ENCODE measurements at regions not wholly inside any gene's neighbourhood (a gene's known extent, or its start where the extent isn't known, plus 50 kb on each side); places are given as distances from the start of the nearest gene placed in this dataset.

DNA sequence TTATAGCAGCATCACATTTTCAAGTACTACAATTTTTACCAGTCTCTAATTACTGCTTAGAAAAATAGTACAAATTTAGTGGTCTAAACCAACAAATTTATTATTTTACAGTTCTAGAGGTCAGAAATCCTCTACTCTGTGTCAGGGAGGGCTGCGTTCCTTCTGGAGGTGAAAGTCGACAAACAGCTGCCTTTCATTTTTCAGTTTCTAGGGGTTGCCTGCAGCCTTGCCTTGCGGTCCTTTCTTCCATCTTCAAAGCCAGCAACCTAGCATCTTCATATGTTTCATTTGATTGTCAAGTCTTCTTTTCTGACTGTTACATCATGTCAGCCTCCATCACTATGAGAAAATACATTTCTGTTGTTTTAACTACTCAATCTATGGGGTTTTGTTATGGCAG is 1022.1 kb downstream of the CDH18 start:
- no peak overlapping the region for H3K4me3 ChIP-seq
- peaks cover 3% of the 10 kb centered on the region for H3K9me3 ChIP-seq (replicated peaks)
- no peak for DNase-seq
- H3K36me3 ChIP-seq: no peaks in the 10 kb centered on the region
- TF ChIP-seq, protein P1, sequence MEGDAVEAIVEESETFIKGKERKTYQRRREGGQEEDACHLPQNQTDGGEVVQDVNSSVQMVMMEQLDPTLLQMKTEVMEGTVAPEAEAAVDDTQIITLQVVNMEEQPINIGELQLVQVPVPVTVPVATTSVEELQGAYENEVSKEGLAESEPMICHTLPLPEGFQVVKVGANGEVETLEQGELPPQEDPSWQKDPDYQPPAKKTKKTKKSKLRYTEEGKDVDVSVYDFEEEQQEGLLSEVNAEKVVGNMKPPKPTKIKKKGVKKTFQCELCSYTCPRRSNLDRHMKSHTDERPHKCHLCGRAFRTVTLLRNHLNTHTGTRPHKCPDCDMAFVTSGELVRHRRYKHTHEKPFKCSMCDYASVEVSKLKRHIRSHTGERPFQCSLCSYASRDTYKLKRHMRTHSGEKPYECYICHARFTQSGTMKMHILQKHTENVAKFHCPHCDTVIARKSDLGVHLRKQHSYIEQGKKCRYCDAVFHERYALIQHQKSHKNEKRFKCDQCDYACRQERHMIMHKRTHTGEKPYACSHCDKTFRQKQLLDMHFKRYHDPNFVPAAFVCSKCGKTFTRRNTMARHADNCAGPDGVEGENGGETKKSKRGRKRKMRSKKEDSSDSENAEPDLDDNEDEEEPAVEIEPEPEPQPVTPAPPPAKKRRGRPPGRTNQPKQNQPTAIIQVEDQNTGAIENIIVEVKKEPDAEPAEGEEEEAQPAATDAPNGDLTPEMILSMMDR (IDR thresholded peaks at IDR 0.05; ENCODE audit: borderline replicate concordance): no peak
- intact Hi-C loops (cut with micrococcal nuclease): no loop called here
- H3K4me1 ChIP-seq: no peaks in the 10 kb centered on the region
- H3K27me3 ChIP-seq (ENCODE audit: low read depth): no peaks in the 10 kb centered on the region
- no peak overlapping the region for H3K27ac ChIP-seq (replicated peaks)

DNA sequence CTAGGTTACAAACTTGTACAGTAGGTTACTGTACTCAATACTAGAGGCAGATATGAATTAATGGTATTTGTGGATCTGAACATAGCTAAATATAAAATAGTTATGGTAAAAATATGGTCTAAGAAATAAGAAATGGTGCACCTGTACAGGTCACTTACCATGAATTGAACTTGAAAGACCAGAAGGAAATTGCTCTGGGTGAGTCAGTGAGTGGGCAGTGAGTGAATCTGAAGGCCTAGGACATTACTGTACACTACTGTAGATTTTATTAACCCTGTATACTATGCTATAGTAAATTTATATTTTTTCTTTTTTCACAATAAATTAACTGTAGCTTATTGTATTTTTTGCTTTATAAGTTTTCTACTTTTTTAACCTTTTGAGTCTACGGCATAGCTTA is 1020.4 kb downstream of the CDH18 start:
- H3K36me3 ChIP-seq: no peaks in the 10 kb centered on the region
- H3K4me3 ChIP-seq: no peak overlapping the region
- no peaks in the 10 kb centered on the region for H3K4me1 ChIP-seq
- H3K9me3 ChIP-seq (replicated peaks): peaks cover 3% of the 10 kb centered on the region
- TF ChIP-seq, protein P1 (IDR thresholded peaks at IDR 0.05; ENCODE audit: borderline replicate concordance): no peak
- no peak for DNase-seq
- no peak overlapping the region for H3K27ac ChIP-seq (replicated peaks)
- no peaks in the 10 kb centered on the region for H3K27me3 ChIP-seq (ENCODE audit: low read depth)
- intact Hi-C loops (cut with micrococcal nuclease): no loop called here

DNA sequence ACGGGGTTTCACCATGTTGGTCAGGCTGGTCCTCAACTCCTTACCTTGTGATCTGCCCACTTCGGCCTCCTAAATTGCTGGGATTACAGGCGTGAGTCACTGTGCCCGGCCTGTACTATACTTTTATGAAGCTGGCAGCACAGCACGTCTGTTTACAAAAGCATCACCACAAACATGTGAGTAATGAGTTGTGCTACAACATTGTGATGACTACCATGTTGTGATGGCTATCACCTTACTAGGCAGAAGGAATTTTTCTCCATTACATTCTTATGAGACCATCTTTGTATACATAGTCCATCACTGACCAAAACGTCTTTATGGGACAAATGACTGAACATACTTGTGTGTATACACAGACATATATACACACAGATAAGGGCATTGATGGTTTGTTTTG is 1019.0 kb downstream of the CDH18 start:
- Histone ChIP-seq H3K27ac (replicated peaks) (no peak overlapping the region), H3K9me3 (replicated peaks) (peaks cover 3% of the 10 kb centered on the region), H3K27me3 (ENCODE audit: low read depth) (no peaks in the 10 kb centered on the region), H3K4me1 (no peaks in the 10 kb centered on the region), H3K4me3 (no peak overlapping the region), H3K36me3 (no peaks in the 10 kb centered on the region)
- TF ChIP-seq, protein P1 (IDR thresholded peaks at IDR 0.05; ENCODE audit: borderline replicate concordance): no peak
- intact Hi-C loops (cut with micrococcal nuclease): no loop called here
- DNase-seq: no peak

DNA sequence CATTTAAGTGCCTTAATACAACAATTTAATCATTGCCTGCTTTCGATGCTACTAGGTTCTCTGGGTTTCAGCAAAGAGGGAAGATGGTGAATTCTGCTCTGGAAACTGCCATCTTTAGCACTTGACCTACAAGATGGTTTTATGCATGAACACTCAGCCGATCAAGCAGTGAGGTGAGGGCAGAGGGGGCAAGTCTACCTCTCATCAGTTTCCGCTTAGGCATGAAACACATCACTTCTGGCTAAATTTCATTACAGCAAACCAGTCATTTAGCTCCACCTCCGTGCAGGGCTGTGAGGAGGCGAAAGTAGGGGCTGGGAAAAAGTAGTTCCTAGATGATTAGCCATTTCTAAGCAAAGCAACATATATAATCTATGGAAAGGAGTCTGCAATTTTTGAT is 1018.0 kb downstream of the CDH18 start:
- DNase-seq: no peak
- peaks cover 3% of the 10 kb centered on the region for H3K9me3 ChIP-seq (replicated peaks)
- TF ChIP-seq, protein P1 (IDR thresholded peaks at IDR 0.05; ENCODE audit: borderline replicate concordance): no peak
- intact Hi-C loops (cut with micrococcal nuclease): no loop called here
- H3K27me3 ChIP-seq (ENCODE audit: low read depth): no peaks in the 10 kb centered on the region
- no peak overlapping the region for H3K27ac ChIP-seq (replicated peaks)
- H3K4me1 ChIP-seq: no peaks in the 10 kb centered on the region
- H3K36me3 ChIP-seq: no peaks in the 10 kb centered on the region
- no peak overlapping the region for H3K4me3 ChIP-seq

DNA sequence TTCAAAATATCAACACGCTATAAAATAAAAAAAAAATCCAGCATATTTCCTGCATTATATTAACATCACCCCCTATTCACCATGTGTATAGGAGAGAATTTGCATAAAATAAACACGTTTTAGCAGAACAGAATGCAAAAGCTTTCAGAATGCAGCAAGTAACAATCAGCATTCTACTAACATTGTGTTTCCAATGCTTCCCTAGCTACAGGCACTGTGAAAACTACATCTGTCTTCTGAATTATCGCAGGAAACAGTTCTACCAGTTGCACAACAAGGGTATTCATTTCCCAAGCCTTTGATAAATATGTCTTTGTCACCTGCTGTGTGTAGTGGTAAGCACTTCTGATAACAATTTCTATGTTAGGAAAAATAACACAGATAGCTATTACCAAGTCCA is 1015.8 kb downstream of the CDH18 start:
- Histone ChIP-seq H3K36me3 (no peaks in the 10 kb centered on the region), H3K4me1 (no peaks in the 10 kb centered on the region), H3K27ac (replicated peaks) (no peak overlapping the region), H3K4me3 (no peak overlapping the region), H3K9me3 (replicated peaks) (no peaks in the 10 kb centered on the region), H3K27me3 (ENCODE audit: low read depth) (no peaks in the 10 kb centered on the region)
- intact Hi-C loops (cut with micrococcal nuclease): no loop called here
- TF ChIP-seq, protein P1 (IDR thresholded peaks at IDR 0.05; ENCODE audit: borderline replicate concordance): no peak
- DNase-seq: no peak

DNA sequence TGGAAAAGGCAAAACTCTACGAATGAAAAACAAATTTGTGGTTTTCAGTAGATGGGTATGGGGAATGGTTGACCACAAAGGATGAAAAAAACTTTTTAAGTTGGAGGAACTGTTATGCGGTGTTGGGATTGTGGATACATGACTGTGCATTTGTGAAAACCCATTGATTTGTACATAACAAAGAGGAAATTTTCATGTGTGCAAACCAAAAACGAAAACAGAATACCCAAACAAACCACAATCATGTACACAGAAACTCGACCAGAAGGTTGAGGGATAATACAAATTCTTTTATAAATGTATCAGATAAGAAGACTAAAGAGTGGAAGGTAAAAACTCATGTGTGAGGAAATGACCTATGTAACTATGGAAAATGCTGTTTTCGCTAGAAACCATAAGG is 1012.4 kb downstream of the CDH18 start:
- no peaks in the 10 kb centered on the region for H3K9me3 ChIP-seq (replicated peaks)
- H3K4me3 ChIP-seq: no peak overlapping the region
- H3K27ac ChIP-seq (replicated peaks): no peak overlapping the region
- no peaks in the 10 kb centered on the region for H3K36me3 ChIP-seq
- H3K27me3 ChIP-seq (ENCODE audit: low read depth): no peaks in the 10 kb centered on the region
- TF ChIP-seq, protein P1 (IDR thresholded peaks at IDR 0.05; ENCODE audit: borderline replicate concordance): no peak
- no peaks in the 10 kb centered on the region for H3K4me1 ChIP-seq
- no peak for DNase-seq
- intact Hi-C loops (cut with micrococcal nuclease): no loop called here

Data from left ventricle myocardium inferior (tissue), 1 donor.